ENCODE measurements at regions not wholly inside any gene's neighbourhood (a gene's known extent, or its start where the extent isn't known, plus 50 kb on each side); places are given as distances from the start of the nearest gene placed in this dataset.
"Not testable (repeated sequence)": the region's sequence is repeated elsewhere in the genome, so short reads cannot be mapped to it uniquely, and the experiment has no call there.

DNA sequence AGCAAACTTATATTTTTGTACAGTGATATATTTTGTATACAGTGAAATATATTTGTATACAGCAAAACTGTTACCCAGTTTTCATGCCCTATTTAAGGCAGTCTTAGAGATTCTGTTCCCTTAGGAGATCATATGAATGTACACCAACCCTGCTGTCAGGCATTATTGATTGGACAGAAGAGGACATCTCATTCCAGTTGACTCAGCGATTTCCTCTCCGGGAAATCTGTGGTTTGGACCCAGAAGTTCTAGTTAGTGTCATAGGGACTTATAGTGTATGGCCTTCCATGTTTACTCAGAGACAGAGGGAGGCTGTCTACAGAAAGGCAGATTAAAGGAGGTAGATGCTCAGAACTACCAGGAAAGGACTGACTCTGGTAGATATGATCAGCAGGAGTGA, 318.8 kb upstream of the KCNMB2 start:
- TF ChIP-seq, protein P1, sequence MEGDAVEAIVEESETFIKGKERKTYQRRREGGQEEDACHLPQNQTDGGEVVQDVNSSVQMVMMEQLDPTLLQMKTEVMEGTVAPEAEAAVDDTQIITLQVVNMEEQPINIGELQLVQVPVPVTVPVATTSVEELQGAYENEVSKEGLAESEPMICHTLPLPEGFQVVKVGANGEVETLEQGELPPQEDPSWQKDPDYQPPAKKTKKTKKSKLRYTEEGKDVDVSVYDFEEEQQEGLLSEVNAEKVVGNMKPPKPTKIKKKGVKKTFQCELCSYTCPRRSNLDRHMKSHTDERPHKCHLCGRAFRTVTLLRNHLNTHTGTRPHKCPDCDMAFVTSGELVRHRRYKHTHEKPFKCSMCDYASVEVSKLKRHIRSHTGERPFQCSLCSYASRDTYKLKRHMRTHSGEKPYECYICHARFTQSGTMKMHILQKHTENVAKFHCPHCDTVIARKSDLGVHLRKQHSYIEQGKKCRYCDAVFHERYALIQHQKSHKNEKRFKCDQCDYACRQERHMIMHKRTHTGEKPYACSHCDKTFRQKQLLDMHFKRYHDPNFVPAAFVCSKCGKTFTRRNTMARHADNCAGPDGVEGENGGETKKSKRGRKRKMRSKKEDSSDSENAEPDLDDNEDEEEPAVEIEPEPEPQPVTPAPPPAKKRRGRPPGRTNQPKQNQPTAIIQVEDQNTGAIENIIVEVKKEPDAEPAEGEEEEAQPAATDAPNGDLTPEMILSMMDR (IDR thresholded peaks at IDR 0.05; ENCODE audit: extremely low read depth, low read depth, low read length), result no peak
- Histone ChIP-seq H3K27ac (ENCODE audit: low read depth, low read length) (no peak overlapping the region), H3K79me2 (ENCODE audit: insufficient read depth, low read length) (no peaks in the 10 kb centered on the region), H3K36me3 (ENCODE audit: insufficient read depth, low read length) (no peaks in the 10 kb centered on the region), H3K27me3 (ENCODE audit: insufficient read depth, low read length) (no peaks in the 10 kb centered on the region), H3K9me3 (ENCODE audit: low read depth, low read length) (no peaks in the 10 kb centered on the region), H2AFZ (ENCODE audit: low read length) (peak overlapping the region; percentile 13), H4K20me1 (ENCODE audit: insufficient read depth, low read length) (no peaks in the 10 kb centered on the region), H3K4me1 (ENCODE audit: insufficient read depth, low read length) (no peaks in the 10 kb centered on the region), H3K4me2 (ENCODE audit: insufficient read depth, low read length) (no peak overlapping the region), H3K4me3 (ENCODE audit: insufficient read depth, low read length) (no peak overlapping the region)
- no peak for DNase-seq (ENCODE audit: insufficient read length, low spot score, missing footprints)

DNA sequence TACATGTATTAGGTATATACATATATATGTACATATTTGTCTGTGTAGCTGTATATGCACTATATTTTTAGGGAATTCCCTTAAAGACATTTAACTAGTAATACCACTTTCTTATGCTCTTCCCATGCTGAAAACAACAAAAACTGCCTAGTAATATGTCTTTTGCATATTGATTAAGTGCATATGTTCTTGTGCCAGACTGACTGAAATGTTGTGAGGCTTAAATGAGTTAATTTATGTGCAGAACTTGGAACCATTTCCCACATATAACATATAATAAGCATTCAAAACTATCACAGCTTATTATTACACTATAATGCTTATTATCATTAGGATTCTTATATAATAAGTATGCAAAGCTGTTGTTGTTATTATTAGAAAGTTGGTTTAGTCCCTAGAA, 318.0 kb upstream of the KCNMB2 start:
- Histone ChIP-seq H3K27me3 (ENCODE audit: insufficient read depth, low read length) (no peaks in the 10 kb centered on the region), H3K79me2 (ENCODE audit: insufficient read depth, low read length) (no peaks in the 10 kb centered on the region), H4K20me1 (ENCODE audit: insufficient read depth, low read length) (no peaks in the 10 kb centered on the region), H3K4me1 (ENCODE audit: insufficient read depth, low read length) (no peaks in the 10 kb centered on the region), H3K27ac (ENCODE audit: low read depth, low read length) (no peak overlapping the region), H2AFZ (ENCODE audit: low read length) (no peak overlapping the region), H3K4me3 (ENCODE audit: insufficient read depth, low read length) (no peak overlapping the region), H3K9me3 (ENCODE audit: low read depth, low read length) (no peaks in the 10 kb centered on the region), H3K4me2 (ENCODE audit: insufficient read depth, low read length) (no peak overlapping the region), H3K36me3 (ENCODE audit: insufficient read depth, low read length) (no peaks in the 10 kb centered on the region)
- TF ChIP-seq, protein P1 (IDR thresholded peaks at IDR 0.05; ENCODE audit: extremely low read depth, low read depth, low read length), result no peak
- DNase-seq (ENCODE audit: insufficient read length, low spot score, missing footprints), result no peak

DNA sequence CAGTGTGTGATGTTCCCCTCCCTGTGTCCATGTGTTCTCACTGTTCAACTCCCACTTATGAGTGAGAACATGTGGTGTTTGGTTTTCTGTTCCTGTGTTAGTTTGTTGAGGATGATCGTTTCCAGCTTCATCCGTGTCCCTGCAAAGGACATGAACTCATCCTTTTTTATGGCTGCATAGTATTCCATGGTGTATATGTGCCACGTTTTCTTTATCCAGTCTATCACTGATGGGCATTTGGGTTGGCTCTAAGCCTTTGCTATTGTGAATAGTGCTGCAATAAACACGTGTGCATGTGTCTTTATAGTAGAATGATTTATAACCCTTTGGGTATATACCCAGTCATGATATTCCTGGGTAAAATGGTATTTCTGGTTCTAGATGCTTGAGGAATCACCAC, 316.6 kb upstream of the KCNMB2 start:
- not testable (repeated sequence) for H4K20me1 ChIP-seq (ENCODE audit: insufficient read depth, low read length); H3K4me2 ChIP-seq (ENCODE audit: insufficient read depth, low read length); DNase-seq (ENCODE audit: insufficient read length, low spot score, missing footprints); H3K4me1 ChIP-seq (ENCODE audit: insufficient read depth, low read length); H3K4me3 ChIP-seq (ENCODE audit: insufficient read depth, low read length); H3K36me3 ChIP-seq (ENCODE audit: insufficient read depth, low read length); H3K9me3 ChIP-seq (ENCODE audit: low read depth, low read length); H2AFZ ChIP-seq (ENCODE audit: low read length); H3K79me2 ChIP-seq (ENCODE audit: insufficient read depth, low read length); H3K27me3 ChIP-seq (ENCODE audit: insufficient read depth, low read length); H3K27ac ChIP-seq (ENCODE audit: low read depth, low read length)

DNA sequence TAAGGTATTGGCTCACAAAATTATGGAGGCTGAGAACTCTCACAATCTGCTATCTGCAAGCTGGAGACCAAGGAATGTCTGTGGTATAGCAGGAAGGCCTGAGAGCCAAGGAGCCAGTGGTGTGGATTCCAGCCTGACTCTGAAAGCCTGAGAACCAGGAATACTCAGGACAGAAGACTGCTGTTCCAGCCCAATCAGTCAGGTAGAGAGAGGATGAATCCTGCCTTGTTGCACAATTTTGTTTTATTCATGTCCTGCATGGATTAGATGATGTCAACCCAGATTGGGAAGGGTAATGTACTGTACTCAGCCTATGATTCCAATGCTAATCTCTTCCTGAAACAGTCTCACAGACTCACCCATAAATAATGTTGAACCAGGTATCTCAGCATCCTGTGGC, 312.4 kb upstream of the KCNMB2 start:
- TF ChIP-seq, protein P1 (IDR thresholded peaks at IDR 0.05; ENCODE audit: extremely low read depth, low read depth, low read length), result no peak
- Histone ChIP-seq H3K27ac (ENCODE audit: low read depth, low read length) (no peak overlapping the region), H3K4me1 (ENCODE audit: insufficient read depth, low read length) (no peaks in the 10 kb centered on the region), H4K20me1 (ENCODE audit: insufficient read depth, low read length) (no peaks in the 10 kb centered on the region), H3K79me2 (ENCODE audit: insufficient read depth, low read length) (no peaks in the 10 kb centered on the region), H3K27me3 (ENCODE audit: insufficient read depth, low read length) (no peaks in the 10 kb centered on the region), H3K4me3 (ENCODE audit: insufficient read depth, low read length) (no peak overlapping the region), H2AFZ (ENCODE audit: low read length) (peak overlapping the region; percentile 52), H3K4me2 (ENCODE audit: insufficient read depth, low read length) (no peak overlapping the region), H3K36me3 (ENCODE audit: insufficient read depth, low read length) (no peaks in the 10 kb centered on the region), H3K9me3 (ENCODE audit: low read depth, low read length) (no peaks in the 10 kb centered on the region)
- peak; percentile 2 for DNase-seq (ENCODE audit: insufficient read length, low spot score, missing footprints)

DNA sequence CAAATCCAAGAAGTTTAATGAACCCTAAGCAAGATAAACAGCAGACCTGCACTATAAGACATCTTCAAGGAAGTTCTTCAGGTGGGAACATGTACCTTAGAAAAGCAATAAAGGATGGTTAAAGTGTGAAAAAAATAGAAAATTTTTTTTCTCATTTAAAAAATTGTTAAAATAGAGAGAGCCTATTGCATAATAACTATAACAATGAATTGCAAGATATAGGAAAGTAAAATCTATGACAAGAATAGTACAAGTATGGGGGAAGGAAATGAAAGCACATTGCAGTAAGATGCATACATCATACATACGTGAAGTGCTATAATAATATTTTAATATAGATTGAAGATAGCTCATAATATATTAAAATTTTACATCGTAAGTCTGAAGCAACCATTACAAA, 310.1 kb upstream of the KCNMB2 start:
- Histone ChIP-seq H2AFZ (ENCODE audit: low read length) (no peak overlapping the region), H3K4me3 (ENCODE audit: insufficient read depth, low read length) (no peak overlapping the region), H3K27me3 (ENCODE audit: insufficient read depth, low read length) (no peaks in the 10 kb centered on the region), H4K20me1 (ENCODE audit: insufficient read depth, low read length) (no peaks in the 10 kb centered on the region), H3K9me3 (ENCODE audit: low read depth, low read length) (no peaks in the 10 kb centered on the region), H3K27ac (ENCODE audit: low read depth, low read length) (no peak overlapping the region), H3K36me3 (ENCODE audit: insufficient read depth, low read length) (no peaks in the 10 kb centered on the region), H3K4me2 (ENCODE audit: insufficient read depth, low read length) (no peak overlapping the region), H3K79me2 (ENCODE audit: insufficient read depth, low read length) (no peaks in the 10 kb centered on the region), H3K4me1 (ENCODE audit: insufficient read depth, low read length) (no peaks in the 10 kb centered on the region)
- TF ChIP-seq, protein P1 (IDR thresholded peaks at IDR 0.05; ENCODE audit: extremely low read depth, low read depth, low read length), result no peak
- no peak for DNase-seq (ENCODE audit: insufficient read length, low spot score, missing footprints)

All from osteoblast (primary cell).